Endothelial cell of umbilical vein (primary cell): ENCODE measurements at regions not wholly inside any gene's neighbourhood (a gene's known extent, or its start where the extent isn't known, plus 50 kb on each side); places are given as distances from the start of the nearest gene placed in this dataset.

Source experiments
- BruUV-seq: library from RNA; stranded (reverse); fragments of 400-500 nt; replicated peaks from 2 replicates; lab custom pipeline; 2021; lab: Mats Ljungman, UMichigan
- CTCF ChIA-PET: fragments of 300-600, 350-600 bp; sonication (Branson Sonifier 250); formaldehyde crosslinking; loops from one replicate; lab custom pipeline; 2021; ENCODE audit warnings: antibody characterized with exemption, inconsistent platforms; lab: Charles Lee
- POLR2A ChIA-PET: fragments of 300-600, 350-600 bp; sonication (Branson Sonifier 250); formaldehyde crosslinking; loops from one replicate; lab custom pipeline; 2021; ENCODE audit warnings: antibody characterized with exemption, inconsistent platforms; lab: Charles Lee
- DNase-seq: peaks from one replicate; pipeline ENCODE4 v3.0.0-alpha.2; 2011; ENCODE audit warnings: low read depth, low spot score
- FAIRE-seq: peaks from 2 replicates; lab custom pipeline; 2011; peaks lifted over from hg19 to GRCh38; lab: Jason Lieb, UNC
- H2AFZ ChIP-seq: 2 replicates; pipeline ENCODE4 v1.6.0; 2012; ENCODE audit warnings: low read depth, low read length, control low read depth, inconsistent platforms
- H3K27ac ChIP-seq: 2 replicates; pipeline ENCODE4 v1.5.1; 2011; ENCODE audit warnings: low read depth, mild to moderate bottlenecking, control low read depth, low read length, moderate library complexity; ENCODE audit not compliant: insufficient read depth
- H3K27me3 ChIP-seq, 2 experiments: 2 replicates each; pipeline versions ENCODE4 v1.6.0 to v1.6.1; 2011; ENCODE audit warnings: low read length in 2 of 2, mixed read lengths in 1 of 2; ENCODE audit not compliant: control insufficient read depth in 2 of 2, insufficient read depth in 2 of 2
- H3K36me3 ChIP-seq, 2 experiments: 2 replicates in 1 of 2; 3 replicates in 1 of 2; pipeline ENCODE4 v1.5.1; 2011; ENCODE audit warnings: low read length in 2 of 2, mild to moderate bottlenecking in 1 of 2, moderate library complexity in 1 of 2; ENCODE audit not compliant: control insufficient read depth in 2 of 2, insufficient read depth in 2 of 2; ENCODE audit errors: extremely low read depth in 1 of 2
- H3K4me1 ChIP-seq: 3 replicates; pipeline ENCODE4 v1.5.1; 2011; ENCODE audit warnings: mild to moderate bottlenecking, low read length; ENCODE audit not compliant: control insufficient read depth, insufficient read depth; ENCODE audit errors: extremely low read depth
- H3K4me2 ChIP-seq: 2 replicates; pipeline ENCODE4 v1.6.1; 2011; ENCODE audit warnings: low read length, control low read depth, mixed read lengths; ENCODE audit not compliant: insufficient read depth
- H3K4me3 ChIP-seq, 3 experiments: fragments of 200-600 bp in 1 of 3; sonication (generic), shearing (Covaris generic) in 1 of 3; replicated peaks in 1 of 3; 2 replicates each; pipeline ENCODE4 v1.5.1; 2011 to 2016; ENCODE audit warnings: control low read depth in 3 of 3, low read length in 3 of 3, mild to moderate bottlenecking in 2 of 3, inconsistent platforms in 1 of 3, low read depth in 1 of 3, moderate library complexity in 1 of 3; ENCODE audit not compliant: insufficient read depth in 1 of 3
- H3K79me2 ChIP-seq: 2 replicates; pipeline ENCODE4 v1.6.0; 2012; ENCODE audit warnings: low read length, inconsistent platforms; ENCODE audit not compliant: control insufficient read depth, insufficient read depth
- H3K9ac ChIP-seq: replicated peaks from 2 replicates; pipeline ENCODE3; 2011; ENCODE audit warnings: low read length, control low read depth; ENCODE audit not compliant: insufficient read depth; ENCODE audit errors: extremely low read depth
- H3K9me1 ChIP-seq: replicated peaks from 3 replicates; pipeline ENCODE4 v1.6.0; 2011; ENCODE audit warnings: mild to moderate bottlenecking, low read length; ENCODE audit not compliant: control insufficient read depth, insufficient read depth; ENCODE audit errors: extremely low read depth
- H3K9me3 ChIP-seq: replicated peaks from 2 replicates; pipeline ENCODE4 v1.5.1; 2012; ENCODE audit warnings: low read length, inconsistent platforms; ENCODE audit not compliant: control insufficient read depth, insufficient read depth
- H4K20me1 ChIP-seq: replicated peaks from 2 replicates; pipeline ENCODE3; 2011; ENCODE audit warnings: mild to moderate bottlenecking, low read length; ENCODE audit not compliant: control insufficient read depth, insufficient read depth; ENCODE audit errors: extremely low read depth
- EZH2 ChIP-seq: IDR thresholded peaks from 2 replicates; pipeline ENCODE4 v1.6.1; 2012; ENCODE audit warnings: borderline replicate concordance, low read depth, mild to moderate bottlenecking, moderate library complexity, low read length, inconsistent platforms; ENCODE audit not compliant: severe bottlenecking
- FOS ChIP-seq: IDR thresholded peaks from 2 replicates; pipeline ENCODE4 v1.6.1; 2011; ENCODE audit warnings: mild to moderate bottlenecking, low read length, moderate library complexity, borderline replicate concordance; ENCODE audit not compliant: insufficient read depth
- GATA2 ChIP-seq: IDR thresholded peaks from 2 replicates; pipeline ENCODE4 v1.7.0; 2011; ENCODE audit warnings: low read depth, mild to moderate bottlenecking, moderate library complexity, mixed read lengths, low read length; ENCODE audit not compliant: insufficient read length, insufficient read depth
- JUN ChIP-seq: IDR thresholded peaks from 2 replicates; pipeline ENCODE4 v1.6.1; 2011; ENCODE audit warnings: borderline replicate concordance, low read depth; ENCODE audit not compliant: insufficient read length, insufficient read depth
- MYC ChIP-seq: IDR thresholded peaks from one replicate; pipeline ENCODE4 v1.6.1; 2011; ENCODE audit warnings: mild to moderate bottlenecking, low read depth, low read length
- POLR2A ChIP-seq: IDR thresholded peaks from 2 replicates; pipeline ENCODE4 v1.6.1; 2012; ENCODE audit warnings: low read depth, mild to moderate bottlenecking, control low read depth, low read length
- POLR2AphosphoS5 ChIP-seq: IDR thresholded peaks from 2 replicates; pipeline ENCODE4 v1.6.1; 2012; ENCODE audit warnings: low read depth, mild to moderate bottlenecking, control low read depth, low read length, moderate library complexity; ENCODE audit not compliant: insufficient read depth
- dilution Hi-C: fragments of 300-500 bp; cut with MboI; formaldehyde crosslinking; loops from one replicate; pipeline ENCODE4 v1.15.0; 2019; ENCODE audit warnings: low sequenced_read_pairs; ENCODE audit not compliant: extremely low pct_ligation_motif_present
- intact Hi-C: fragments of 100-400 bp; cut with micrococcal nuclease; formaldehyde crosslinking; loops from one replicate; pipeline ENCODE4 v1.10.0; 2022
- TF ChIP-seq, protein P1 (sequence below): IDR thresholded peaks from 2 replicates; pipeline ENCODE4 v1.6.1; 2011; ENCODE audit not compliant: insufficient read depth, insufficient read length
- TF ChIP-seq, protein P2 (sequence below), 2 donors: IDR thresholded peaks; 1 replicate in 1 of 2; 2 replicates in 1 of 2; pipeline ENCODE4 v1.5.1; 2011; ENCODE audit warnings: low read length in 2 of 2, mild to moderate bottlenecking in 2 of 2, moderate library complexity in 2 of 2, control low read depth in 1 of 2, inconsistent platforms in 1 of 2, low read depth in 1 of 2; ENCODE audit not compliant: insufficient read depth in 1 of 2; ENCODE audit errors: extremely low read depth in 1 of 2

DNA sequence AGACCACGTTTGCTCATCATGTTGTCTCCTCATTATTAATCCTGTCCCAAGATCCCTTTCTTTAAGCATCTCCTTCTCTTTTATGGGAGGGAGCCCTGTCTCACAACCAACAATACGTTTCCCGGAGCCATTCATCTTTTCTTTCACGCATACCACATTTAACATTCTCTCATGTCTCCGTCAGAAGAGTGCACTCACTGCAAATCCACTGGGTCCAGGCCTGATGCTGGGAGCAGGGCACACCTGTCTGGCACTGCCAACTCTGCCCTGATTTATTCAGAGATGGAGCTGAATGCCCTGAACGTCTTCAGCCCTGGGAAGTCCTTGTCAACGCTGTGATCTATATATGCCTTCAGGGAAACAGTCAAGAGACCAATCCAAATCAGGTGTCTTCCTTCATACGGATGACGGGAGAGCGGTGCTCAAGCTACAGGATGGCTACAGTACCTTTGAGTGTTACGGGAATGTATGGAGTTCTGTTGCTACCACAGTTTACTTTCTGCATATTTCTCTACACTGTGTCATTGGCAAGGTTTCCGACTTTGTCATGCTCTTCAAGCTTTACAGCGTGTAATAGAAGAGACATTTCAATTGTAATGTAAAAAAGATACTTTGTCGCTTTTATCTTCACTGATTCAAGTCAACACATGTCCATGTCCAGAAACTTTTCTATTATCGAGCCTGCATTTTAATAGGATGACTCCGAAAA is 140.4 kb upstream of the SLITRK2 start:
- Histone ChIP-seq H3K27me3 (no peaks in the 10 kb centered on the region), H3K9me1 (no peaks in the 10 kb centered on the region), H3K9ac (no peak overlapping the region), H3K4me1 (no peaks in the 10 kb centered on the region), H3K27ac (no peak overlapping the region), H3K4me2 (no peak overlapping the region), H3K36me3 (no peaks in the 10 kb centered on the region), H4K20me1 (no peaks in the 10 kb centered on the region), H3K79me2 (no peaks in the 10 kb centered on the region), H3K9me3 (no peaks in the 10 kb centered on the region), H2AFZ (no peak overlapping the region), H3K4me3 (no peak overlapping the region)
- FAIRE-seq (no peak), DNase-seq (no peak)
- intact Hi-C loops (no loop called here), dilution Hi-C loops (no loop called here)
- BruUV-seq = no TSS peak
- TF ChIP-seq POLR2AphosphoS5 = no peak
- TF ChIP-seq FOS = no peak
- TF ChIP-seq JUN = no peak
- TF ChIP-seq GATA2 = no peak
- TF ChIP-seq MYC = no peak
- TF ChIP-seq EZH2 = no peak
- TF ChIP-seq, protein P1, sequence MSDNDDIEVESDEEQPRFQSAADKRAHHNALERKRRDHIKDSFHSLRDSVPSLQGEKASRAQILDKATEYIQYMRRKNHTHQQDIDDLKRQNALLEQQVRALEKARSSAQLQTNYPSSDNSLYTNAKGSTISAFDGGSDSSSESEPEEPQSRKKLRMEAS = no peak
- TF ChIP-seq, protein P2, sequence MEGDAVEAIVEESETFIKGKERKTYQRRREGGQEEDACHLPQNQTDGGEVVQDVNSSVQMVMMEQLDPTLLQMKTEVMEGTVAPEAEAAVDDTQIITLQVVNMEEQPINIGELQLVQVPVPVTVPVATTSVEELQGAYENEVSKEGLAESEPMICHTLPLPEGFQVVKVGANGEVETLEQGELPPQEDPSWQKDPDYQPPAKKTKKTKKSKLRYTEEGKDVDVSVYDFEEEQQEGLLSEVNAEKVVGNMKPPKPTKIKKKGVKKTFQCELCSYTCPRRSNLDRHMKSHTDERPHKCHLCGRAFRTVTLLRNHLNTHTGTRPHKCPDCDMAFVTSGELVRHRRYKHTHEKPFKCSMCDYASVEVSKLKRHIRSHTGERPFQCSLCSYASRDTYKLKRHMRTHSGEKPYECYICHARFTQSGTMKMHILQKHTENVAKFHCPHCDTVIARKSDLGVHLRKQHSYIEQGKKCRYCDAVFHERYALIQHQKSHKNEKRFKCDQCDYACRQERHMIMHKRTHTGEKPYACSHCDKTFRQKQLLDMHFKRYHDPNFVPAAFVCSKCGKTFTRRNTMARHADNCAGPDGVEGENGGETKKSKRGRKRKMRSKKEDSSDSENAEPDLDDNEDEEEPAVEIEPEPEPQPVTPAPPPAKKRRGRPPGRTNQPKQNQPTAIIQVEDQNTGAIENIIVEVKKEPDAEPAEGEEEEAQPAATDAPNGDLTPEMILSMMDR (IDR thresholded peaks at IDR 0.05; ENCODE audit: extremely low read depth in 1 of 2, insufficient read depth in 1 of 2, low read depth in 1 of 2, low read length in 2 of 2) = no peak
- TF ChIP-seq POLR2A = no peak
- ChIA-PET CTCF (no interaction called here), POLR2A (no interaction called here)
